Fibroblast of pulmonary artery (primary cell): ENCODE measurements at regions not wholly inside any gene's neighbourhood (a gene's known extent, or its start where the extent isn't known, plus 50 kb on each side); places are given as distances from the start of the nearest gene placed in this dataset.
"Not testable (repeated sequence)": the region's sequence is repeated elsewhere in the genome, so short reads cannot be mapped to it uniquely, and the experiment has no call there.

ENCODE experiments used
- DNase-seq: peaks from one replicate; pipeline ENCODE4 v3.0.0-alpha.2; 2010; ENCODE audit warnings: low read depth
- H3K4me3 ChIP-seq: replicated peaks from 2 replicates; pipeline ENCODE4 v1.5.1; 2011; ENCODE audit warnings: low read depth, mild to moderate bottlenecking, control low read depth, low read length, moderate library complexity
- CTCF ChIP-seq: IDR thresholded peaks from 2 replicates; pipeline ENCODE4 v1.5.1; 2011; ENCODE audit warnings: mild to moderate bottlenecking, control low read depth, low read length, inconsistent platforms; ENCODE audit errors: missing control alignments

GRCh38 chr19:20482721-20483120 is 82.9 kb downstream of the ZNF737 start:
- no peak overlapping the region for H3K4me3 ChIP-seq
- no peak for DNase-seq
- TF ChIP-seq CTCF = no peak

GRCh38 chr19:20481736-20482135 is 83.8 kb downstream of the ZNF737 start:
- no peak for DNase-seq
- no peak for TF ChIP-seq CTCF
- no peak overlapping the region for H3K4me3 ChIP-seq

- DNase-seq = no peak
- no peak for TF ChIP-seq CTCF
- H3K4me3 ChIP-seq = no peak overlapping the region
Observed at GRCh38 chr19:20479483-20479882, 86.1 kb downstream of the ZNF737 start.

GRCh38 chr19:20478936-20479335 is 86.6 kb downstream of the ZNF737 start:
- H3K4me3 ChIP-seq = no peak overlapping the region
- no peak for DNase-seq
- no peak for TF ChIP-seq CTCF

GRCh38 chr19:20472854-20473253 is 92.7 kb downstream of the ZNF737 start:
- TF ChIP-seq CTCF = no peak
- no peak for DNase-seq

GRCh38 chr19:20471431-20471830 is 94.2 kb downstream of the ZNF737 start:
- TF ChIP-seq CTCF = no peak
- H3K4me3 ChIP-seq = no peak overlapping the region
- DNase-seq = no peak

More at GRCh38 chr19:20472854-20473253, 92.7 kb downstream of the ZNF737 start:
- H3K4me3 ChIP-seq = no peak overlapping the region

- no peak for DNase-seq
- TF ChIP-seq CTCF = no peak
- no peak overlapping the region for H3K4me3 ChIP-seq
Observed at GRCh38 chr19:20470345-20471135, 95.0 kb downstream of the ZNF737 start.

GRCh38 chr19:20466638-20466990 is 99.0 kb downstream of the ZNF737 start:
- DNase-seq, H3K4me3 ChIP-seq: not testable (repeated sequence)

- not testable (repeated sequence) for DNase-seq, H3K4me3 ChIP-seq
Observed at GRCh38 chr19:20465922-20466637, 99.5 kb downstream of the ZNF737 start.
